ENCODE measurements at regions not wholly inside any gene's neighbourhood (a gene's known extent, or its start where the extent isn't known, plus 50 kb on each side); places are given as distances from the start of the nearest gene placed in this dataset.

DNA sequence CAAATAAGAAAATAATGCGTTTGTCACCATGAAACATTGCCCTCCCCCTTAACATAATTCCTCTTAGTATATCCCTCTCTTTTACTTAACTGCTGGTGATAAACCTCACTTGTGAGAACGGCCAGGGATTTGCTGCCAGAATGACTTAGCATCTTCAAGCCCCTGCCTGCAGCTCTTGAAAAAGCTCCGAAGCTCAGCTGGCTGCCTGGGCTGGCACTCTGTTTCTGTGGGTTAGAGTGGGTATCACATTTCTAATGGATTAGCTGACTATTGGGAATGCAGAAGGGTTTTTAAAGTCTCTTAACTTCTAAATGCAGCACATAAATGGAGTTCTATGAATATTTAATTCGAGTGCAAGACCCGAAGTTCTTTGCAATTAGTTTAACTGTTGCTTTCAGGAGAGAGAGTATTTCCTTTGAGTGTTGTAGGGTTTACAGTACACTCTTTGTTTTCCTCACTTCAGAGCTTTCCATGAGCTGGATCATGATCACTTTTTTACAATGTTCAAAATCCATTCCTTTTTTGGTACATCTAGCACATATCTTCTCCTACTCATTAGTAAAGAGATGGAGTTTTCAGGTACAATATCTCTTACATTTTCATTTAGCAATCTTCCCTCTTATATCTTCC is 124.7 kb upstream of the RBMS3 start:
- TF ChIP-seq POLR2A (IDR thresholded peaks at IDR 0.05; ENCODE audit: extremely low read depth, insufficient read length), result no peak
- no peak for TF ChIP-seq CTCF (IDR thresholded peaks at IDR 0.05; ENCODE audit: low read depth, low read length)
- no peak for TF ChIP-seq MYC (IDR thresholded peaks at IDR 0.05; ENCODE audit: low read depth, low read length)
- TF ChIP-seq MAX (IDR thresholded peaks at IDR 0.05; ENCODE audit: low read depth, low read length), result no peak
